ENCODE measurements at regions not wholly inside any gene's neighbourhood (a gene's known extent, or its start where the extent isn't known, plus 50 kb on each side); places are given as distances from the start of the nearest gene placed in this dataset.

DNA sequence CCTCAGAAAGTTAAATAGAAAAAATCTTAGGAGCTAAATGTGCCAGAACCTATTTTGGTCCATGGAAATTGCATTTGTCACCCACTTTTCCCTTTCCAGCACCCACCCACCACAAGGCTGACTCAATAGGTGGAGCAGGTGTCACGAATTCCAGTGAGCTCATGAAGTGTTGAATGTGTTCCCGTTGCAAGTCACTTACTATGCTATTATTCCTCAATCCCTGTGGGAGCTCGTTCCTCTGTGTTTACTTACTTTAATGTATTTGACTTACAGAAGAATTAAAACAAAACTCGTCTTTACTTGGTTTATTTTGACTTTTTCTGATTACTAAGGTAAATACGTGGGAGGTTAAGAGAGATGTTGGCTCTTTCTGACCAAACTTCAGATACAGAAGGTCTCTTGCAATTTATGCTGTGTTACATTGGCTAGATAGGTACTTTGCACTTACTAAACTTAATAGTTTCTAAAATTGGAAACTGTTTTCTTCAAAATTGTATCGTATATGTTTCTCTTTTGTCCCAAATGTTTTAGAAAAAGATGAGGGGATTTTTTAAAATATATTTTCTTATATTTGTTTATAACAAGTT lies 269.4 kb upstream of the NOVA1 start:
- intact Hi-C loops (cut with DNase I), result no loop called here
- no peak overlapping the region for H3K27ac ChIP-seq
- DNase-seq, result no peak
- no peak overlapping the region for H3K4me3 ChIP-seq (replicated peaks in 1 of 3)
- no peaks in the 10 kb centered on the region for H3K27me3 ChIP-seq
- H3K9me3 ChIP-seq, result no peaks in the 10 kb centered on the region
- TF ChIP-seq, protein P1, sequence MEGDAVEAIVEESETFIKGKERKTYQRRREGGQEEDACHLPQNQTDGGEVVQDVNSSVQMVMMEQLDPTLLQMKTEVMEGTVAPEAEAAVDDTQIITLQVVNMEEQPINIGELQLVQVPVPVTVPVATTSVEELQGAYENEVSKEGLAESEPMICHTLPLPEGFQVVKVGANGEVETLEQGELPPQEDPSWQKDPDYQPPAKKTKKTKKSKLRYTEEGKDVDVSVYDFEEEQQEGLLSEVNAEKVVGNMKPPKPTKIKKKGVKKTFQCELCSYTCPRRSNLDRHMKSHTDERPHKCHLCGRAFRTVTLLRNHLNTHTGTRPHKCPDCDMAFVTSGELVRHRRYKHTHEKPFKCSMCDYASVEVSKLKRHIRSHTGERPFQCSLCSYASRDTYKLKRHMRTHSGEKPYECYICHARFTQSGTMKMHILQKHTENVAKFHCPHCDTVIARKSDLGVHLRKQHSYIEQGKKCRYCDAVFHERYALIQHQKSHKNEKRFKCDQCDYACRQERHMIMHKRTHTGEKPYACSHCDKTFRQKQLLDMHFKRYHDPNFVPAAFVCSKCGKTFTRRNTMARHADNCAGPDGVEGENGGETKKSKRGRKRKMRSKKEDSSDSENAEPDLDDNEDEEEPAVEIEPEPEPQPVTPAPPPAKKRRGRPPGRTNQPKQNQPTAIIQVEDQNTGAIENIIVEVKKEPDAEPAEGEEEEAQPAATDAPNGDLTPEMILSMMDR (IDR thresholded peaks at IDR 0.05), result no peak
- TF ChIP-seq POLR2A (IDR thresholded peaks at IDR 0.05), result no peak
- H3K36me3 ChIP-seq, result no peaks in the 10 kb centered on the region
- 50 to 52% methylated on average over 6 of the region's 6 CpGs for WGBS, 2 donors
- no peaks in the 10 kb centered on the region for H3K4me1 ChIP-seq

DNA sequence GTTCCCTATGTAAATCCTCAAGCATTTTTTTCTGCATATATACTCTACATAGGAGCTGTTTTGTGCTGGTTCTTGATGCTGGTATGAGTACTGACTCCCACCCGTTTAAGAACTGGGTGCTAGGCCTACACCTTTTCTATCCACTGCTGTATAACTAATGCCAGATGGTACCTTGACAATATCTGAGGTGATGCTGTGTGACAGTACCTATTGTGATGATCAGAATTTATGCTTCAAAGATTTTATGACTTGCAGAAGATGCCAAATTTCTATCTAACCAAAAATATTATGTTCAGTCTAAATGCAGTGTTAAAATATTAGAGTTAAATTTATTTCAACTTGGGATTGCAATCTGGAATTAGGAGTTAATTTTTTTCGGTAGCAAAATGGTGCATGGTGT lies 272.3 kb upstream of the NOVA1 start:
- no peaks in the 10 kb centered on the region for H3K36me3 ChIP-seq
- intact Hi-C loops (cut with DNase I), result no loop called here
- H3K9me3 ChIP-seq, result no peaks in the 10 kb centered on the region
- H3K27ac ChIP-seq, result no peak overlapping the region
- TF ChIP-seq POLR2A (IDR thresholded peaks at IDR 0.05), result no peak
- TF ChIP-seq, protein P1 (IDR thresholded peaks at IDR 0.05), result no peak
- WGBS, 2 donors, result 89 to 93% methylated on average over 2 of the region's 2 CpGs
- no peak overlapping the region for H3K4me3 ChIP-seq (replicated peaks in 1 of 3)
- no peaks in the 10 kb centered on the region for H3K4me1 ChIP-seq
- no peak for DNase-seq
- no peaks in the 10 kb centered on the region for H3K27me3 ChIP-seq

DNA sequence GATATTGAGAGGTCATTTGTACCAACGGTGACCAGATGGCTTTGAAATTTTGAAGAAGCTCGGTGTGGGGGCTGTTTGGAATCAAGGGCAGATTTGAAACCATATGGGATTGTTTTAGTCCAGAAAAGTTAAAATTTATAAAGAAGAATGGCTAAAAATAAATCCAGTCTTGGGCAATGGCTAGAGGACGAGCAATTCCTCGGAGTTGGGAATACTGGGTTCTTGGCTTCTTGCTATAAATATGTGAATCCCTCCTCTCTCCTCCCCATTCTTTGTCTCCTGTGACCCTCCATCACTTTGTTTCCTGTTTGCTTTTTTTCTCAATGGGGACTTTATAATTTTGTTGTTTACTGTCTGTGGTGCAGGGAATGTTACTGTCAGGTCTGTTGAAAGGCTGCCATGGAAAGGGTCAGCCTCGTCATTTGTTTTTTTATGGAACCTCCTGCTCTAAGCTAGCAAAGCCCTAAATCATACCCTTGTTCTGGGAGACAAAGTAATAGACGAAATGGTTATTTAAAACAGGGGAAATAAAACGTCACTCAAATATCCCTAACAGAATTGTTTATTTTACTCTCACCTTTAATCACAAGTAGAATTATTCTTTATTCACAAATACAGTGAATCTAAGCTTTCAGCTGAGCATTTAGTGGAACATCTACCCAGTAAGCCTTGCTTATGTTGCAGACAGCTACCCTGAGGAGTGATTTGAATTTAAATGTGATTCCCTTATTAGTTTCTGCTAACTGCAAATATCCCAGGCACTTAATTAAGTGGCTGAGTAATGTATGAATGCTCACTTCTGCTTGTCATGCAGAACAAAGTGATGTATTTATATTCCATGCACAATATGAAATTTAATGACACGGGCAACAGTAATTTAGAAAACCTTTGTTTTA lies 273.1 kb upstream of the NOVA1 start:
- DNase-seq, result no peak
- no peak for TF ChIP-seq POLR2A (IDR thresholded peaks at IDR 0.05)
- H3K4me1 ChIP-seq, result no peaks in the 10 kb centered on the region
- H3K27ac ChIP-seq, result no peak overlapping the region
- 62 to 64% methylated on average over 8 of the region's 8 CpGs for WGBS, 2 donors
- intact Hi-C loops (cut with DNase I), result no loop called here
- H3K9me3 ChIP-seq, result no peaks in the 10 kb centered on the region
- H3K4me3 ChIP-seq (replicated peaks in 1 of 3), result no peak overlapping the region
- no peaks in the 10 kb centered on the region for H3K36me3 ChIP-seq
- no peaks in the 10 kb centered on the region for H3K27me3 ChIP-seq

DNA sequence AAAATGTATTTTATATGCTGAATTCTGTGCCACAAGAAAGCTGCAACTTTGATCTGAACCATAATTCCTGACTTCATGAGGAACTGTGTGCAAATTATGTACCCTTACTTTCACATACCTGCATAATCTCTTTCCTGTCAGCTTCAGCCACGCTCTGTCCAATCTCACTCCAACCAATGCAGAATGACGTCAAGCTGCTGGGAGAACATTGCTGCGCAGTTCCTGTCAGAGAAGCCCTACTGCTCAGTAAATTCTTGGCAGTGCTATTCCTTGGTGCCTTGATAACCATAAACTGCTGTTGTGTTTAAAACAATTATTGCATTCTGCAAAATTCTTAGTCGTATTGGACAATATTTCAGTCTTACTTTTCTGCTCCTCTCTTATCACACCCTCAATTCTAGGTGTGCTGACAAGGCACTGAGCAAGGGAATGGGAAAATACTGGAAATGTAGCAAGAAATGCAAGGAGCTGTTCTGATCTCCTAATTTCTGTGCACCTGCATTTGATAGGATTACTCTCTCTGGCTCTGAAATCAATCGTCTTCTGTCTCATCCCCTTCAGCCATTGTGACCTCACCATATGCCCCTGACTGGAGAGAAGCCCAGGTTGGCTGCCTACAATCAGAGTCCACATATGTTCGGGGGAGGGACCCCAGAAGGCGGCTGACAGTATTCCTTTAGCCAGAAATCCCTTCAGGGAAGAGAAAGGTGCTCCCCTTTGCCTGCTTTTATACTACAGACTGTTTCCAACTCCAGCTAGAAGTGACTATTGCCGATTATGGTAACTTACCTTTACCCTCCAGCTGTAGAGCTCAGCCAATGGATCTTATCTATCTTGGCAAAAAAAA lies 274.9 kb upstream of the NOVA1 start:
- no peak for DNase-seq
- no peaks in the 10 kb centered on the region for H3K9me3 ChIP-seq
- no peaks in the 10 kb centered on the region for H3K27me3 ChIP-seq
- intact Hi-C loops (cut with DNase I), result no loop called here
- TF ChIP-seq, protein P1 (IDR thresholded peaks at IDR 0.05), result no peak
- TF ChIP-seq POLR2A (IDR thresholded peaks at IDR 0.05), result no peak
- H3K4me3 ChIP-seq (replicated peaks in 1 of 3), result no peak overlapping the region
- no peaks in the 10 kb centered on the region for H3K36me3 ChIP-seq
- WGBS, 2 donors, result 59 to 67% methylated on average over 8 of the region's 8 CpGs
- no peak overlapping the region for H3K27ac ChIP-seq
- no peaks in the 10 kb centered on the region for H3K4me1 ChIP-seq

DNA sequence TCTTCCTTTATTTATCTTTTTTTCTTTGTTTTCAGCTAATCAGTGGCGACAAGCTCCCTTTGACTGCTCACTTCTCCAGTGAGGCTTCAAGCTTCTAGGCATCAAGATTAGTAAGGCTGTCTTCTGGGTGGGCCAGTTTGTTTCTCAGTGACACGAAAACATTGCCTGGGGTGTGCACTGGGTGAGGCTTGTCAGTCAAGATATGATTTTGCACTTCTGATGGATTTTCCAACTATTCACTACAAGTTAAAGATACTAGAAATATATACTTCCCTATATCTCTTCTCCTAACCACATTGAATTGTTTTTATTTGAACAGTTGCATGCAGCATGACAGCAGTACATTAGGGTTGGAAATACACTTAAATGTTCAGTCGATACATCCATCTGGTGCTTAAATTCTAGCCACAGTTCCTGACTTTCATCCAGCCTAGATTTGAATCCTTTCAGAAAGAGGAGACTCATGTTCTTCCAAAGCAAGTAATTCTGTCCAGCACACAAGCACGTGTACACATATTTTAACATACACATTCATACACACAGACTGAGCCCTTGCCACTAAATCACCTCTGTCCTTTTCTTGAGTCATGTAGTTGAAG lies 275.6 kb upstream of the NOVA1 start:
- Histone ChIP-seq H3K9me3 (no peaks in the 10 kb centered on the region), H3K4me3 (replicated peaks in 1 of 3) (no peak overlapping the region), H3K36me3 (no peaks in the 10 kb centered on the region), H3K4me1 (no peaks in the 10 kb centered on the region), H3K27ac (no peak overlapping the region), H3K27me3 (no peaks in the 10 kb centered on the region)
- TF ChIP-seq, protein P1 (IDR thresholded peaks at IDR 0.05), result no peak
- TF ChIP-seq POLR2A (IDR thresholded peaks at IDR 0.05), result no peak
- DNase-seq, result no peak
- 86 to 87% methylated on average over 4 of the region's 4 CpGs for WGBS, 2 donors
- intact Hi-C loops (cut with DNase I), result no loop called here

All from thyroid gland (tissue), 4 donors.